GM23248 (cell line): ENCODE measurements at regions not wholly inside any gene's neighbourhood (a gene's known extent, or its start where the extent isn't known, plus 50 kb on each side); places are given as distances from the start of the nearest gene placed in this dataset.
"Not testable (repeated sequence)": the region's sequence is repeated elsewhere in the genome, so short reads cannot be mapped to it uniquely, and the experiment has no call there.

Source experiments
- DNase-seq: peaks from one replicate; pipeline ENCODE4 v3.0.0-alpha.2; 2015
- H2AFZ ChIP-seq: fragments of 200-600 bp; sonication (generic); 2 replicates; pipeline ENCODE4 v1.6.1; 2016; ENCODE audit warnings: antibody characterized with exemption
- H3F3A ChIP-seq: fragments of 200-600 bp; sonication (generic); 2 replicates; pipeline ENCODE4 v1.6.1; 2016; ENCODE audit warnings: mild to moderate bottlenecking, antibody characterized with exemption, mixed run types; ENCODE audit not compliant: insufficient read depth
- H3K27ac ChIP-seq: fragments of 200-600 bp; sonication (generic); 2 replicates; pipeline ENCODE4 v1.5.1; 2016; ENCODE audit warnings: mild to moderate bottlenecking
- H3K27me3 ChIP-seq: fragments of 200-600 bp; sonication (generic); replicated peaks from 2 replicates; pipeline ENCODE4 v1.6.1; 2016; ENCODE audit warnings: mild to moderate bottlenecking; ENCODE audit not compliant: insufficient read depth
- H3K36me3 ChIP-seq: fragments of 200-600 bp; sonication (generic); 2 replicates; pipeline ENCODE4 v1.6.1; 2016; ENCODE audit warnings: low read depth, mild to moderate bottlenecking
- H3K4me1 ChIP-seq: fragments of 200-600 bp; sonication (generic); 2 replicates; pipeline ENCODE4 v1.6.1; 2016; ENCODE audit warnings: mild to moderate bottlenecking; ENCODE audit not compliant: insufficient read depth
- H3K4me2 ChIP-seq: fragments of 200-600 bp; sonication (generic); one replicate; pipeline ENCODE4 v1.6.1; 2016; ENCODE audit warnings: mild to moderate bottlenecking; ENCODE audit not compliant: unreplicated experiment
- H3K4me3 ChIP-seq: fragments of 200-600 bp; sonication (generic); 2 replicates; pipeline ENCODE4 v1.5.1; 2016; ENCODE audit warnings: mild to moderate bottlenecking
- H3K79me2 ChIP-seq: fragments of 200-600 bp; sonication (generic); 2 replicates; pipeline ENCODE4 v1.6.1; 2016; ENCODE audit warnings: mild to moderate bottlenecking; ENCODE audit not compliant: insufficient read depth
- H3K9ac ChIP-seq: fragments of 200-600 bp; sonication (generic); 2 replicates; pipeline ENCODE4 v1.6.1; 2016; ENCODE audit warnings: mild to moderate bottlenecking
- H3K9me2 ChIP-seq: fragments of 200-600 bp; sonication (generic); 2 replicates; pipeline ENCODE4 v1.6.1; 2016; ENCODE audit warnings: mixed run types, mild to moderate bottlenecking, moderate library complexity; ENCODE audit not compliant: insufficient read depth
- H3K9me3 ChIP-seq: fragments of 200-600 bp; sonication (generic); one replicate; pipeline ENCODE4 v1.6.1; 2017; ENCODE audit warnings: low read depth
- H4K20me1 ChIP-seq: fragments of 200-600 bp; sonication (generic); 2 replicates; pipeline ENCODE4 v1.6.0; 2016; ENCODE audit not compliant: insufficient read depth
- EZH2 ChIP-seq: fragments of 200-600 bp; sonication (generic); IDR thresholded peaks from 2 replicates; pipeline ENCODE4 v1.6.1; 2018; ENCODE audit warnings: antibody characterized with exemption, mild to moderate bottlenecking; ENCODE audit not compliant: insufficient read depth, poor library complexity, severe bottlenecking
- EZH2phosphoT487 ChIP-seq: fragments of 200-600 bp; sonication (generic); IDR thresholded peaks from 2 replicates; pipeline ENCODE4 v1.6.1; 2018; ENCODE audit warnings: antibody characterized with exemption, moderate library complexity, mild to moderate bottlenecking, low read depth; ENCODE audit not compliant: insufficient read depth
- WGBS, 2 experiments: methylation state at CpG; one replicate each; pipeline ENCODE4 v1.1.6; 2015 to 2017; ENCODE audit warnings: low lambda C conversion rate in 2 of 2, low coverage in 1 of 2; ENCODE audit errors: missing lambda C conversion rate in 2 of 2; 5-methylcytosine and 5-hydroxymethylcytosine counted together
- in situ Hi-C: fragments of 300-500 bp; cut with MboI; formaldehyde crosslinking; loops from 2 replicates; pipeline ENCODE4 v1.15.0; 2020

DNA sequence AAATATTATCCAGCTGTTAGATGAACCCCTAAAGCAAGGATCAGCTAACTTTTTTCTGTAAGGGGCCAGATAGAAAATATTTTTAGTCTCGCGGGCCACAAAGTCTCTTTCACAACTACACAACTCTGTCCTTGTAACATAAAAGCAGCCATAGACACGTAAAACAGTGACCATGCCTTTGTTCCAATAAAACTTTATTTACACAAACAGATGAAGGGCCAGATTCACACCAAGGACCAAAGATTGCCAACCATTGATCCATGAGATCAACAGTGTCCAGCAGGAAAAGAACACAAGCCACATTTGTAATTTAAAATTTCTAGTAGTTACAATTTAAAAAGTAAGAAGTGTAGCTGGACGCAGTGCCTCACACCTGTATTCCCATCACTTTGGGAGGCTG, 109.7 kb downstream of the PHETA1 start:
- no peak for DNase-seq
- Histone ChIP-seq H3K27me3 (peaks cover 6% of the 10 kb centered on the region; the same call in 1 of the 2 replicates), H3K4me3 (no peak overlapping the region), H3K27ac (no peak overlapping the region), H3K36me3 (no peaks in the 10 kb centered on the region), H3K9me3 (no peaks in the 10 kb centered on the region), H3K9me2 (no peaks in the 10 kb centered on the region), H4K20me1 (no peaks in the 10 kb centered on the region), H3K9ac (no peak overlapping the region), H3K4me2 (no peak overlapping the region), H2AFZ (no peak overlapping the region), H3K4me1 (no peaks in the 10 kb centered on the region), H3K79me2 (no peaks in the 10 kb centered on the region), H3F3A (no peaks in the 10 kb centered on the region)
- TF ChIP-seq EZH2phosphoT487 (no peak), EZH2 (no peak)
- in situ Hi-C loops = no loop called here
- WGBS, 2 experiments = 70 to 73% methylated on average over 4 of the region's 4 CpGs

DNA sequence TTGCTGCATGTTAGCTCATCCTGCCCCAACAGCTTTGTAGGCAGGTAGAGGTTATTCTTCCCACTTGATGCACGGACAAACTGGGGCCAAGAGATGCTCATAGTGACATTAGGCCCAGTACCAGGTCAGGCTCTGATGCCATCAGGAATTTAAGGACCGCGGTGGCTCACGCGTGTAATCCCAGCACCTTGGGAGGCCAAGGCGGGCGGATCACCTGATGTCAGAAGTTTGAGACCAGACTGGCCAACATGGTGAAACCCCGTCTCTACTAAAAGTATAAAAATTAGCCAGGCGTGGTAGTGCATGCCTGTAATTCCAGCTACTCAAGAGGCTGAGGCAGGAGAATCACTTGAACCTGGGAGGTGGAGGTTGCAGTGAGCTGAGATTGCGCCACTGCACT, 110.8 kb downstream of the PHETA1 start:
- H3K9me3 ChIP-seq, H4K20me1 ChIP-seq, DNase-seq, H3F3A ChIP-seq, H3K79me2 ChIP-seq, H3K27me3 ChIP-seq, H2AFZ ChIP-seq, H3K27ac ChIP-seq, in situ Hi-C loops, H3K4me1 ChIP-seq, H3K9me2 ChIP-seq, H3K36me3 ChIP-seq, H3K4me2 ChIP-seq, H3K4me3 ChIP-seq, H3K9ac ChIP-seq: not testable (repeated sequence)
- 61 to 65% methylated on average over 9 to 10 of the region's 10 CpGs for WGBS, 2 experiments

DNA sequence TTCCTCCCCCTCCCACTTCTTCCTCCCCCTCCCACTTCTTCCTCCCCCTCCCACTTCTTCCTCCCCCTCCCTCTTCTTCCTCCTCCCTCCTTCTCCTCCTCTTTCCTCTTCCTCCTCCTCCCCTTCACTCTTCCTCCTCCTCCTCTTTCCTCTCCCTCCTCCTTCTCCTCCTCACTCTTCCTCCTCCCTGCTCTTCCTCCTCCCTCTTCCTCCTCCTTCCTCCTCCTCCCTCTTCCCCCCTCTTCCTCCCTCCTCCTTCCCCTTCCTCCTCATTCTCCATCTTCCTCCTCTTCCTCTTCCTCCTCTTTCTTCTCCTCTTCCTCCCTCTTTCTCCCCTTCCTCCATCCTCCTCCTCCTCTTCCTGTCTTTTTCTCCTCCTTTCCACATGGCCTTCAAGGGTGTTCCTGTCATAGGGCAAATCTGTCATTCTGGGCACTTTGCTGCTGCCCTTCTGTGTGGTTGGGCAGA, 111.4 kb downstream of the PHETA1 start:
- H3K4me3 ChIP-seq = no peak overlapping the region
- no peaks in the 10 kb centered on the region for H3K9me2 ChIP-seq
- peaks cover 6% of the 10 kb centered on the region; the same call in 1 of the 2 replicates for H3K27me3 ChIP-seq
- H3K9me3 ChIP-seq = no peaks in the 10 kb centered on the region
- no peaks in the 10 kb centered on the region for H3K36me3 ChIP-seq
- no peaks in the 10 kb centered on the region for H4K20me1 ChIP-seq
- no peak overlapping the region for H3K4me2 ChIP-seq
- H3K79me2 ChIP-seq = no peaks in the 10 kb centered on the region
- H2AFZ ChIP-seq = no peak overlapping the region
- in situ Hi-C loops = no loop called here
- no peak overlapping the region for H3K9ac ChIP-seq
- no peak for DNase-seq
- TF ChIP-seq EZH2 = no peak
- TF ChIP-seq EZH2phosphoT487 = no peak
- H3K4me1 ChIP-seq = no peaks in the 10 kb centered on the region
- no peak overlapping the region for H3K27ac ChIP-seq
- H3F3A ChIP-seq = no peaks in the 10 kb centered on the region

DNA sequence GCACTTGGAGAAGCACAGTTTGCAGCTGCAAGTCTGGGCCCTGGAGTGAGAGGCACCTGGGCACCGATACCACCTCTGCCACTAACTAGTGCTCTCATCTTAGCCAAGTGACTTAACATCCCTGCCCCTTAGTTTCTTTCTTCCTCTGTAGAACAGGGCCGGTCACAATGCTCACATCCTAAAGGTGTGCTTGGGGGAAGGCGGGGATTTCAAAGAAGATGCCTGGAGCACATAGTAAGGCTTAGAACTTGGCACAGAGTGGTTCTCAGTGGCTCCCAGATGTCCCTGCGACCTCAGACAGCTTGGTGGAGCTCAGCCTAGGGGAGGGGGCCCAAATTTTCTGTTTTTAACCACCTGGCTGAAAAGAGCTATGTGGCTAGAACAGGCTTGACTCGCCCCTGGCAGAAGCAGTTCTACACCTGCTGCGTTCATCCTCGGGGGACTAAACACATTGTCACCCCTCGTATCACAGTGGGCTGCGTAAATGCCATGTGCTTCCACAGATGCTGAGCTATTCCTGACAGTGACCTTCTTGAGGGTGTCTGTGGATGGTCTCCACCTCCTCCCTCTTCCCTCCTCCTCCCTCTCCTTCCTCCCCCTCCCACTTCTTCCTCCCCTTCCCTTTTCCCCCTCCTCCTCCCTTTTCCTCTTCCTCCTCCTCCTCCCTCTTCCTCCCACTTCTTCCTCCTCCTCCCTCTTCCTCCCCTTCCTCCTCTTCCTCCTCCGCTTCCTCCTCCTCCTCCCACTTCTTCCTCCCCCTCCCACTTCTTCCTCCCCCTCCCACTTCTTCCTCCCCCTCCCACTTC, 112.1 kb downstream of the PHETA1 start:
- Histone ChIP-seq H3K4me3 (no peak overlapping the region), H3K9ac (no peak overlapping the region), H3K79me2 (no peaks in the 10 kb centered on the region), H3K27me3 (peaks cover 6% of the 10 kb centered on the region; the same call in 1 of the 2 replicates), H4K20me1 (no peaks in the 10 kb centered on the region), H3K27ac (no peak overlapping the region), H3F3A (no peaks in the 10 kb centered on the region), H3K9me2 (no peaks in the 10 kb centered on the region), H3K4me1 (no peaks in the 10 kb centered on the region), H3K36me3 (no peaks in the 10 kb centered on the region), H3K4me2 (no peak overlapping the region), H2AFZ (no peak overlapping the region), H3K9me3 (no peaks in the 10 kb centered on the region)
- no peak for DNase-seq
- WGBS, 2 experiments = 68 to 75% methylated on average over 9 to 10 of the region's 10 CpGs
- in situ Hi-C loops = no loop called here
- TF ChIP-seq EZH2 (no peak), EZH2phosphoT487 (no peak)

DNA sequence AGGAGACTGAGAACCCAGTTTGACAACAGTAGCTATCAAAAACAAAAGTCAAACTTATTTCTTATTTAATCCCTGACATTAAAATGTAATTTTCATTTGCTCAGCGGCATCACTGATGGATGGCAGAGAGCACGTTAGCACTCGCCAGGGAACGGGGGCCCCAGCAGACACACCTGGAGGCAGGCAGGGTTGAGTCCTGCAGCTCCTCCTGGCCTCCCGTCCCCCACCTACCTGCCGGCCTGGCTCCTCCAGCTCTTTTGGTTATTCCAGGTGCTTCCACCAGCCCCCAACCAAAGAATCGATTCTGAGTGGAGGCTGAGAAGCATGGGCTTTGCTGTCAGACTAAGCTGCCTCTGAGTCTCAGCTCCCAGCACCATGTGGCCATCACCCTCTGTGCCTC, 113.6 kb downstream of the PHETA1 start:
- TF ChIP-seq EZH2phosphoT487 (no peak), EZH2 (no peak)
- DNase-seq = no peak
- Histone ChIP-seq H2AFZ (no peak overlapping the region), H4K20me1 (no peaks in the 10 kb centered on the region), H3K4me3 (no peak overlapping the region), H3F3A (no peaks in the 10 kb centered on the region), H3K9me2 (no peaks in the 10 kb centered on the region), H3K9ac (no peak overlapping the region), H3K4me2 (no peak overlapping the region), H3K79me2 (no peaks in the 10 kb centered on the region), H3K9me3 (no peaks in the 10 kb centered on the region), H3K36me3 (no peaks in the 10 kb centered on the region), H3K27ac (no peak overlapping the region), H3K27me3 (peaks cover 16% of the 10 kb centered on the region; the same call in 1 of the 2 replicates), H3K4me1 (no peaks in the 10 kb centered on the region)
- 53 to 69% methylated on average over 7 of the region's 7 CpGs for WGBS, 2 experiments
- in situ Hi-C loops = no loop called here
